PC-9 (cell line): ENCODE measurements at regions not wholly inside any gene's neighbourhood (a gene's known extent, or its start where the extent isn't known, plus 50 kb on each side); places are given as distances from the start of the nearest gene placed in this dataset.

Source experiments
- BruUV-seq: library from RNA; stranded (reverse); fragments of 400-500 nt; replicated peaks from 2 replicates; lab custom pipeline; 2021; lab: Mats Ljungman, UMichigan
- CTCF ChIA-PET: fragments of 300-600 bp; sonication (Branson Sonifier 250); formaldehyde crosslinking; loops from one replicate; lab custom pipeline; 2022; ENCODE audit warnings: antibody characterized with exemption; lab: Charles Lee
- POLR2A ChIA-PET: fragments of 300-600 bp; sonication (Branson Sonifier 250); formaldehyde crosslinking; loops from one replicate; lab custom pipeline; 2022; ENCODE audit warnings: antibody characterized with exemption; ENCODE audit not compliant: unreplicated experiment; lab: Charles Lee
- DNase-seq, 2 experiments: peaks; one replicate each; pipeline versions ENCODE4 v3.0.0 to v3.0.0-alpha.2; 2015 to 2022; ENCODE audit warnings: mixed read lengths in 1 of 2
- H2AFZ ChIP-seq: fragments of 200-600 bp; sonication (generic); 2 replicates; pipeline ENCODE4 v1.8.1; 2017; ENCODE audit warnings: antibody characterized with exemption
- H3F3A ChIP-seq: fragments of 200-600 bp; sonication (generic); 2 replicates; pipeline ENCODE4 v1.8.1; 2017; ENCODE audit warnings: antibody characterized with exemption, mild to moderate bottlenecking, low read depth; ENCODE audit not compliant: insufficient read depth
- H3K27ac ChIP-seq: fragments of 200-600 bp; sonication (generic); 2 replicates; pipeline ENCODE4 v1.6.1; 2016; ENCODE audit warnings: mixed run types
- H3K27me3 ChIP-seq: fragments of 200-600 bp; sonication (generic); 2 replicates; pipeline ENCODE4 v1.6.1; 2016; ENCODE audit warnings: low read depth, mixed run types; ENCODE audit not compliant: insufficient read depth
- H3K36me3 ChIP-seq: fragments of 200-600 bp; sonication (generic); 2 replicates; pipeline ENCODE4 v1.6.1; 2016; ENCODE audit warnings: low read depth, mixed run types
- H3K4me1 ChIP-seq: fragments of 200-600 bp; sonication (generic); replicated peaks from 2 replicates; pipeline ENCODE4 v1.6.1; 2016; ENCODE audit warnings: mixed run types; ENCODE audit not compliant: insufficient read depth
- H3K4me2 ChIP-seq: fragments of 200-600 bp; sonication (generic); 2 replicates; pipeline ENCODE4 v1.6.1; 2017; ENCODE audit warnings: mixed run types
- H3K4me3 ChIP-seq: fragments of 200-600 bp; sonication (generic); 2 replicates; pipeline ENCODE4 v1.6.1; 2016; ENCODE audit warnings: mixed run types
- H3K79me2 ChIP-seq: fragments of 200-600 bp; sonication (generic); 2 replicates; pipeline ENCODE4 v1.6.1; 2017; ENCODE audit warnings: low read depth, mixed run types
- H3K9me2 ChIP-seq: fragments of 200-600 bp; sonication (generic); 2 replicates; pipeline ENCODE4 v1.8.1; 2017; ENCODE audit warnings: mild to moderate bottlenecking; ENCODE audit not compliant: insufficient read depth
- H3K9me3 ChIP-seq: fragments of 200-600 bp; sonication (generic); 2 replicates; pipeline ENCODE4 v1.8.1; 2016; ENCODE audit warnings: low read depth; ENCODE audit not compliant: insufficient read depth
- H4K20me1 ChIP-seq: fragments of 200-600 bp; sonication (generic); 2 replicates; pipeline ENCODE4 v1.8.1; 2017; ENCODE audit not compliant: insufficient read depth
- EZH2 ChIP-seq: fragments of 200-600 bp; sonication (generic); IDR thresholded peaks from 2 replicates; pipeline ENCODE4 v1.8.0; 2017; ENCODE audit warnings: antibody characterized with exemption, low read depth
- intact Hi-C: fragments of 100-400 bp; cut with micrococcal nuclease; formaldehyde crosslinking; loops from one replicate; pipeline ENCODE4 v1.10.0; 2022; ENCODE audit not compliant: unreplicated experiment
- TF ChIP-seq, protein P1 (sequence below): fragments of 200-600 bp; sonication (generic); conservative IDR thresholded peaks from 2 replicates; pipeline ENCODE4 v1.6.1; 2017; ENCODE audit warnings: mixed run types, antibody characterized with exemption, mild to moderate bottlenecking, moderate library complexity

DNA sequence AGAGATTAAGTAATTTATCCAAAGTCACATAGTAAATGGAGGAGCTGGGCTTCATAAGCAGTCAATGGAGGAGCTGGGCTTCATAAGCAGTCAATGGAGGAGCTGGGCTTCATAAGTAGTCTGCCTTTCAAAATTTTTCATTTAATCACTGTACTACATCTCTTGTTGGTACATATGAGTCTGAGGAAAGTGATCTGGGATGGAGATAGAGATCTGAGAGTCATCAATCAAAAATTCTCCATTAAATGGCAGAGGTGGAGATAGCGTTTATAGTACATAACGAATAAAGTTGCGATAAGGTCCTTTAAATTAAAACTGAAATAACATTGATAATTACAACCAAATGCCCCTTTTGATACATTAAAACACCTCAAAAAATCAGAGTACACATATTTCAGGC, 189.3 kb downstream of the KLF5 start:
- Histone ChIP-seq H3K4me1 (peaks cover 22% of the 10 kb centered on the region), H3K4me2 (peak overlapping the region; percentile 68), H3K27ac (peak overlapping the region; percentile 71; the same call in 1 of the 2 replicates), H4K20me1 (no peaks in the 10 kb centered on the region), H3K36me3 (no peaks in the 10 kb centered on the region), H3K79me2 (no peaks in the 10 kb centered on the region), H3F3A (peaks cover 17% of the 10 kb centered on the region; the same call in 1 of the 2 replicates), H3K9me3 (no peaks in the 10 kb centered on the region), H3K4me3 (no peak overlapping the region), H2AFZ (no peak overlapping the region), H3K27me3 (no peaks in the 10 kb centered on the region), H3K9me2 (no peaks in the 10 kb centered on the region)
- no peak for TF ChIP-seq EZH2
- TF ChIP-seq, protein P1, sequence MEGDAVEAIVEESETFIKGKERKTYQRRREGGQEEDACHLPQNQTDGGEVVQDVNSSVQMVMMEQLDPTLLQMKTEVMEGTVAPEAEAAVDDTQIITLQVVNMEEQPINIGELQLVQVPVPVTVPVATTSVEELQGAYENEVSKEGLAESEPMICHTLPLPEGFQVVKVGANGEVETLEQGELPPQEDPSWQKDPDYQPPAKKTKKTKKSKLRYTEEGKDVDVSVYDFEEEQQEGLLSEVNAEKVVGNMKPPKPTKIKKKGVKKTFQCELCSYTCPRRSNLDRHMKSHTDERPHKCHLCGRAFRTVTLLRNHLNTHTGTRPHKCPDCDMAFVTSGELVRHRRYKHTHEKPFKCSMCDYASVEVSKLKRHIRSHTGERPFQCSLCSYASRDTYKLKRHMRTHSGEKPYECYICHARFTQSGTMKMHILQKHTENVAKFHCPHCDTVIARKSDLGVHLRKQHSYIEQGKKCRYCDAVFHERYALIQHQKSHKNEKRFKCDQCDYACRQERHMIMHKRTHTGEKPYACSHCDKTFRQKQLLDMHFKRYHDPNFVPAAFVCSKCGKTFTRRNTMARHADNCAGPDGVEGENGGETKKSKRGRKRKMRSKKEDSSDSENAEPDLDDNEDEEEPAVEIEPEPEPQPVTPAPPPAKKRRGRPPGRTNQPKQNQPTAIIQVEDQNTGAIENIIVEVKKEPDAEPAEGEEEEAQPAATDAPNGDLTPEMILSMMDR, result no peak
- ChIA-PET CTCF (no interaction called here), POLR2A (interaction anchor here (0.6 to 0.7 kb wide), 2 partner anchors 38 to 151 kb away, joined by 4 to 7 read pairs; no protein-coding TSS in a partner anchor)
- no TSS peak for BruUV-seq
- no peak for DNase-seq
- intact Hi-C loops, result loop anchor here (5.0 to 10.0 kb wide), 3 partner anchors 113 to 457 kb away; partner anchors contain the start of gene KLF5

DNA sequence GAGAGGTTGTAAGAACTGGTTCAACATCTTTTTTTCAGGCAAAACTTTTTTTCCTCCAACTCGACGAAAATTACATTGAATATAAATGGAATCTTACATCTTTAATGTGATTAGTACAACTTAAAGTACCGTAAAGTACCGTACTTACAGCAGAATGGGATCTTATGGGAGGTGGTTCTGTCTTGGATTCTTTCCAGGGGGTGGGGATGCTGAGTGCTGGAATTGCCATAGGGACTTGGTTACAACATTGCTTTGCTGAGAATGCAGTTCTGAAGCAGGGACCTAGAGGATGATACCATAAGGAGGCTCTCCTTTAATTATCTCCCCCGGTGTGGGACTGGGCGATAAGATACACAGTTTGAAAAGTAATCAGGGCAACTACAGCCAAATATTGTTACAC, 186.4 kb downstream of the KLF5 start:
- Histone ChIP-seq H3K9me3 (no peaks in the 10 kb centered on the region), H4K20me1 (no peaks in the 10 kb centered on the region), H3K4me3 (no peak overlapping the region), H3K27ac (no peak overlapping the region), H3K9me2 (no peaks in the 10 kb centered on the region), H3F3A (peaks cover 17% of the 10 kb centered on the region; the same call in 1 of the 2 replicates), H3K4me2 (no peak overlapping the region), H3K27me3 (no peaks in the 10 kb centered on the region), H2AFZ (no peak overlapping the region), H3K36me3 (no peaks in the 10 kb centered on the region), H3K79me2 (no peaks in the 10 kb centered on the region), H3K4me1 (peaks cover 22% of the 10 kb centered on the region)
- POLR2A ChIA-PET, result no interaction called here
- no TSS peak for BruUV-seq
- no peak for DNase-seq
- intact Hi-C loops, result loop anchor here (5.0 to 10.0 kb wide), 3 partner anchors 110 to 460 kb away; partner anchors contain the start of gene KLF5
- CTCF ChIA-PET, result no interaction called here
- TF ChIP-seq EZH2, result no peak
- TF ChIP-seq, protein P1, result no peak

DNA sequence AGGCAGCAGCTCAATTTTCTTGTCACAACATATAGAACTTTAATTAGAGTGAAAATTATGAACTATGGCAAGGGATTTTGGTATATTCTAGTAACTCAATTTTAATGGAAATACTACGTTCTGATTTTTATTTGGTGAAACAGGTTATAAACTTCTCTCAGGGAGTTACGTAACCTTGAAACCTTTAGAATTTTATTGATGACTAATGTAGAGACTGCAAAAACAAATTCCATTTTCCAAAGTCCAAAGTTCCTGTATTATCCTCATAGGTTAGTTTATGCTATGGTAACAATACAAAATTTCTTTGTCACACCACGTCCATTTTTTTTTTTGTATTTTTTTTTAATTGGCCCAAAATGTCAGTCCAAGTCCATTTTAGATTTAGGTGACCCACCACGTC, 185.7 kb downstream of the KLF5 start:
- Histone ChIP-seq H3K27me3 (no peaks in the 10 kb centered on the region), H3F3A (peaks cover 14% of the 10 kb centered on the region; the same call in 1 of the 2 replicates), H3K4me3 (no peak overlapping the region), H2AFZ (no peak overlapping the region), H3K9me3 (no peaks in the 10 kb centered on the region), H3K36me3 (no peaks in the 10 kb centered on the region), H3K4me2 (no peak overlapping the region), H3K79me2 (no peaks in the 10 kb centered on the region), H4K20me1 (no peaks in the 10 kb centered on the region), H3K9me2 (no peaks in the 10 kb centered on the region), H3K27ac (no peak overlapping the region), H3K4me1 (peaks cover 16% of the 10 kb centered on the region)
- no TSS peak for BruUV-seq
- TF ChIP-seq, protein P1, result no peak
- TF ChIP-seq EZH2, result no peak
- DNase-seq, result no peak
- ChIA-PET POLR2A (interaction anchor here (0.6 kb wide), 1 partner anchor 80 kb away, joined by 5 read pairs; no protein-coding TSS in a partner anchor), CTCF (no interaction called here)
- intact Hi-C loops, result loop anchor here (10.0 kb wide), 2 partner anchors 110 to 460 kb away; no protein-coding TSS in a partner anchor
